Testis (tissue), 2 donors: ENCODE measurements at regions not wholly inside any gene's neighbourhood (a gene's known extent, or its start where the extent isn't known, plus 50 kb on each side); places are given as distances from the start of the nearest gene placed in this dataset.

Experiments
- DNase-seq: peaks from one replicate; pipeline ENCODE4 v3.0.0-alpha.2; 2019
- H3K27ac ChIP-seq, 2 donors: fragments of 200-600 bp; sonication (generic); one replicate each; pipeline ENCODE4 v1.5.1; 2019
- H3K27me3 ChIP-seq: fragments of 200-600 bp; sonication (generic); one replicate; pipeline ENCODE4 v1.5.1; 2019
- H3K36me3 ChIP-seq: fragments of 200-600 bp; sonication (generic); one replicate; pipeline ENCODE4 v1.5.1; 2017; ENCODE audit warnings: low read depth; ENCODE audit errors: missing control alignments
- H3K4me1 ChIP-seq: fragments of 200-600 bp; sonication (generic); one replicate; pipeline ENCODE4 v1.5.1; 2019
- H3K4me3 ChIP-seq, 2 donors: fragments of 200-600 bp; sonication (generic); one replicate each; pipeline ENCODE4 v1.5.1; 2017 to 2019
- H3K9me3 ChIP-seq: fragments of 200-600 bp; sonication (generic); one replicate; pipeline ENCODE4 v1.5.1; 2017
- CTCF ChIP-seq, 3 experiments: fragments of 450-650 bp in 2 of 3; fragments of 200-600 bp in 1 of 3; sonication (generic) in 1 of 3; IDR thresholded peaks; one replicate each; pipeline ENCODE4 v1.5.1; 2016 to 2019; ENCODE audit warnings: antibody characterized with exemption in 3 of 3, mild to moderate bottlenecking in 2 of 3, moderate library complexity in 1 of 3
- POLR2A ChIP-seq: fragments of 450-650 bp; IDR thresholded peaks from one replicate; pipeline ENCODE4 v1.6.1; 2017; ENCODE audit warnings: antibody characterized with exemption, mild to moderate bottlenecking, moderate library complexity
- WGBS, 2 donors: methylation state at CpG; one replicate each; pipeline ENCODE4 v1.1.5; 2018; 5-methylcytosine and 5-hydroxymethylcytosine counted together
- intact Hi-C: fragments of 100-400 bp; cut with DNase I; formaldehyde crosslinking; loops from one replicate; pipeline ENCODE4 v1.15.1; 2023; ENCODE audit warnings: low total_unique reads

GRCh38 chr2:8278709-8279354, 403.0 kb upstream of the ID2 start:
- peaks cover 4% of the 10 kb centered on the region for H3K4me1 ChIP-seq
- H3K27ac ChIP-seq: peak overlapping the region in 1 of 2 donors; percentile 7
- DNase-seq: no peak
- TF ChIP-seq POLR2A: no peak
- no peak for TF ChIP-seq CTCF (IDR thresholded peaks at IDR 0.05)
- H3K9me3 ChIP-seq: no peaks in the 10 kb centered on the region
- H3K4me3 ChIP-seq: no peak overlapping the region
- intact Hi-C loops: no loop called here
- H3K36me3 ChIP-seq: no peaks in the 10 kb centered on the region
- H3K27me3 ChIP-seq: no peaks in the 10 kb centered on the region
- 77 to 79% methylated on average over 10 of the region's 10 CpGs for WGBS, 2 donors

GRCh38 chr2:8279506-8279905, 402.4 kb upstream of the ID2 start:
- Histone ChIP-seq H3K9me3 (no peaks in the 10 kb centered on the region), H3K27me3 (no peaks in the 10 kb centered on the region), H3K27ac (no peak overlapping the region), H3K4me1 (peaks cover 4% of the 10 kb centered on the region), H3K36me3 (no peaks in the 10 kb centered on the region), H3K4me3 (no peak overlapping the region)
- TF ChIP-seq POLR2A: no peak
- no peak for TF ChIP-seq CTCF (IDR thresholded peaks at IDR 0.05)
- DNase-seq: no peak
- intact Hi-C loops: no loop called here
- WGBS, 2 donors: 95 to 98% methylated on average over 9 of the region's 9 CpGs

- Histone ChIP-seq H3K36me3 (no peaks in the 10 kb centered on the region), H3K27me3 (no peaks in the 10 kb centered on the region), H3K4me1 (peaks cover 4% of the 10 kb centered on the region), H3K4me3 (no peak overlapping the region), H3K27ac (no peak overlapping the region), H3K9me3 (no peaks in the 10 kb centered on the region)
- DNase-seq: no peak
- 78 to 85% methylated on average over 4 of the region's 4 CpGs for WGBS, 2 donors
- TF ChIP-seq POLR2A: no peak
- TF ChIP-seq CTCF (IDR thresholded peaks at IDR 0.05): no peak
- intact Hi-C loops: no loop called here
These were observed 400.6 kb upstream of the ID2 start for GRCh38 chr2:8281234-8281633.

- WGBS, 2 donors: 68% methylated on average over 22 to 25 of the region's 25 CpGs
- Histone ChIP-seq H3K27ac (no peak overlapping the region), H3K9me3 (no peaks in the 10 kb centered on the region), H3K4me1 (peaks cover 4% of the 10 kb centered on the region), H3K4me3 (no peak overlapping the region), H3K27me3 (no peaks in the 10 kb centered on the region), H3K36me3 (no peaks in the 10 kb centered on the region)
- intact Hi-C loops: no loop called here
- no peak for DNase-seq
- TF ChIP-seq POLR2A (no peak), CTCF (IDR thresholded peaks at IDR 0.05) (no peak)
These were observed 399.7 kb upstream of the ID2 start for GRCh38 chr2:8281950-8282857.
